ENCODE measurements at regions not wholly inside any gene's neighbourhood (a gene's known extent, or its start where the extent isn't known, plus 50 kb on each side); places are given as distances from the start of the nearest gene placed in this dataset.

DNA sequence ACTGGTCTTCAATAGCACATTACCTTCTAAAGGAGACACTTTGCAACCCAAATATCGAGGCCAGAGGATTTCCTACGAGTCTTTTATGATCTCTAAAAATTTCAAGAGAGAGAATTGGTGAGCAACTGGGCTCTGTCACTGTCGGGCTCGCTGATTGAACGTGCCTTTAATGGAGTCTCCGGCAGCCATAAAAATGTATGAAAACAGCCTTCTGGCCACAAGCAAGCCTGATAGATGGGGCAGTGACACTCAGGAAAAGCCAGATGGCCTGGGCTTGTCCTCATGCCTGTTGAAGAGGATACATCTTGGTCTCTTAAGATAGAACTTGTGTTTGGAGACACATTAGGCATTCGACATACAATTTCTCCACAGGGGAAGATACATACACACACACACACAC lies 419.5 kb upstream of the PROK2 start:
- no peak for TF ChIP-seq POLR2A (IDR thresholded peaks at IDR 0.05)
- TF ChIP-seq, protein P1, sequence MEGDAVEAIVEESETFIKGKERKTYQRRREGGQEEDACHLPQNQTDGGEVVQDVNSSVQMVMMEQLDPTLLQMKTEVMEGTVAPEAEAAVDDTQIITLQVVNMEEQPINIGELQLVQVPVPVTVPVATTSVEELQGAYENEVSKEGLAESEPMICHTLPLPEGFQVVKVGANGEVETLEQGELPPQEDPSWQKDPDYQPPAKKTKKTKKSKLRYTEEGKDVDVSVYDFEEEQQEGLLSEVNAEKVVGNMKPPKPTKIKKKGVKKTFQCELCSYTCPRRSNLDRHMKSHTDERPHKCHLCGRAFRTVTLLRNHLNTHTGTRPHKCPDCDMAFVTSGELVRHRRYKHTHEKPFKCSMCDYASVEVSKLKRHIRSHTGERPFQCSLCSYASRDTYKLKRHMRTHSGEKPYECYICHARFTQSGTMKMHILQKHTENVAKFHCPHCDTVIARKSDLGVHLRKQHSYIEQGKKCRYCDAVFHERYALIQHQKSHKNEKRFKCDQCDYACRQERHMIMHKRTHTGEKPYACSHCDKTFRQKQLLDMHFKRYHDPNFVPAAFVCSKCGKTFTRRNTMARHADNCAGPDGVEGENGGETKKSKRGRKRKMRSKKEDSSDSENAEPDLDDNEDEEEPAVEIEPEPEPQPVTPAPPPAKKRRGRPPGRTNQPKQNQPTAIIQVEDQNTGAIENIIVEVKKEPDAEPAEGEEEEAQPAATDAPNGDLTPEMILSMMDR (IDR thresholded peaks at IDR 0.05) = no peak
